ENCODE measurements at regions not wholly inside any gene's neighbourhood (a gene's known extent, or its start where the extent isn't known, plus 50 kb on each side); places are given as distances from the start of the nearest gene placed in this dataset.

DNA sequence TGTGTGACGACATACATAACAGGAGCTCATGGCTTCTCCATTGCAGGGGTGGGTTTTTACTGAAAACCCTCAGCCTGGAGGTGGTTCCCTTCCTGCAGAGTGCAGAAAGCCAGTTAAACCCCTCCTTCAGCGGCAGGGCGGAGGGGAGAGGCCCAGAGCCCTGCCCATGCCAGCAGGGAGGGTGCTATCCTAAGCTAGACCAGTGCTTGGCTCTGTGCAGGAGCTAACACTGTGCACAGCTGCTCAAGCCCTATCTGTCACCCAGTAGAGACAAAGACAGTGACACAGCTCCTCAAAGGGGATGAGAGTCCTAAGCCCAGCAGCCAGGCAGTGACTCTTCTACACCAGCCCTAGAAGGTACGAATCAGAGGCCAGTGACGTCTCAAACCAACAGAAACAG, 70.0 kb upstream of the ZSWIM6 start:
- intact Hi-C loops (cut with micrococcal nuclease), result no loop called here
- H3K27ac ChIP-seq (ENCODE audit: low read depth in 1 of 2, low read length in 2 of 2), result no peak overlapping the region
- Mint-ChIP-seq H3K27me3 (ENCODE audit: low read depth in 3 of 3) (peaks cover 2% of the 10 kb centered on the region in 3 donors), H3K9me3 (peaks cover 1 to 4% (median 1%) of the 10 kb centered on the region in 7 donors), H3K27ac (peak overlapping the region in 2 of 7 donors; percentile 33 to 55), H3K4me3 (no peak overlapping the region), H3K4me1 (peaks cover 34% of the 10 kb centered on the region), H3K36me3 (no peaks in the 10 kb centered on the region)
- no peak for DNase-seq
- no peak overlapping the region for H3K4me3 ChIP-seq (replicated peaks in 1 of 3; ENCODE audit: low read depth in 2 of 3, low read length in 3 of 3)
- H3K9ac ChIP-seq (ENCODE audit: insufficient read depth, low read length, poor library complexity, severe bottlenecking), result no peak overlapping the region
- no peaks in the 10 kb centered on the region for H3K27me3 ChIP-seq (ENCODE audit: control insufficient read depth in 2 of 2, insufficient read depth in 2 of 2, low read length in 2 of 2)
- peaks cover 29 to 30% of the 10 kb centered on the region in 2 donors for H3K4me1 ChIP-seq (ENCODE audit: control insufficient read depth in 1 of 2, insufficient read depth in 2 of 2, low read length in 2 of 2)
- TF ChIP-seq, protein P1, sequence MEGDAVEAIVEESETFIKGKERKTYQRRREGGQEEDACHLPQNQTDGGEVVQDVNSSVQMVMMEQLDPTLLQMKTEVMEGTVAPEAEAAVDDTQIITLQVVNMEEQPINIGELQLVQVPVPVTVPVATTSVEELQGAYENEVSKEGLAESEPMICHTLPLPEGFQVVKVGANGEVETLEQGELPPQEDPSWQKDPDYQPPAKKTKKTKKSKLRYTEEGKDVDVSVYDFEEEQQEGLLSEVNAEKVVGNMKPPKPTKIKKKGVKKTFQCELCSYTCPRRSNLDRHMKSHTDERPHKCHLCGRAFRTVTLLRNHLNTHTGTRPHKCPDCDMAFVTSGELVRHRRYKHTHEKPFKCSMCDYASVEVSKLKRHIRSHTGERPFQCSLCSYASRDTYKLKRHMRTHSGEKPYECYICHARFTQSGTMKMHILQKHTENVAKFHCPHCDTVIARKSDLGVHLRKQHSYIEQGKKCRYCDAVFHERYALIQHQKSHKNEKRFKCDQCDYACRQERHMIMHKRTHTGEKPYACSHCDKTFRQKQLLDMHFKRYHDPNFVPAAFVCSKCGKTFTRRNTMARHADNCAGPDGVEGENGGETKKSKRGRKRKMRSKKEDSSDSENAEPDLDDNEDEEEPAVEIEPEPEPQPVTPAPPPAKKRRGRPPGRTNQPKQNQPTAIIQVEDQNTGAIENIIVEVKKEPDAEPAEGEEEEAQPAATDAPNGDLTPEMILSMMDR (IDR thresholded peaks at IDR 0.05), result no peak
- 63% methylated on average over 2 of the region's 5 CpGs for WGBS (ENCODE audit: insufficient coverage)
- H2AFZ ChIP-seq (ENCODE audit: insufficient read depth, low read depth, low read length, poor library complexity, severe bottlenecking), result peak overlapping the region; percentile 50
- H3K79me2 ChIP-seq (ENCODE audit: insufficient read depth, low read length), result no peaks in the 10 kb centered on the region
- no peaks in the 10 kb centered on the region for H3K36me3 ChIP-seq (replicated peaks in 1 of 2; ENCODE audit: control insufficient read depth in 1 of 2, insufficient read depth in 2 of 2, low read length in 2 of 2)
- H3K4me2 ChIP-seq (replicated peaks; ENCODE audit: extremely low read depth, low read length, poor library complexity, severe bottlenecking), result no peak overlapping the region
- H4K20me1 ChIP-seq (ENCODE audit: insufficient read depth, low read length), result no peaks in the 10 kb centered on the region
- peaks cover 0 to 1% of the 10 kb centered on the region in 2 donors for H3K9me3 ChIP-seq (replicated peaks in 1 of 2; ENCODE audit: control insufficient read depth in 1 of 2, insufficient read depth in 1 of 2, low read length in 2 of 2)

GRCh38 chr5:61263072-61263471, 69.0 kb upstream of the ZSWIM6 start:
- Histone ChIP-seq H3K27ac (ENCODE audit: low read depth in 1 of 2, low read length in 2 of 2) (no peak overlapping the region), H2AFZ (ENCODE audit: insufficient read depth, low read depth, low read length, poor library complexity, severe bottlenecking) (no peak overlapping the region), H3K27me3 (ENCODE audit: control insufficient read depth in 2 of 2, insufficient read depth in 2 of 2, low read length in 2 of 2) (no peaks in the 10 kb centered on the region), H3K4me3 (replicated peaks in 1 of 3; ENCODE audit: low read depth in 2 of 3, low read length in 3 of 3) (no peak overlapping the region), H4K20me1 (ENCODE audit: insufficient read depth, low read length) (no peaks in the 10 kb centered on the region), H3K9ac (ENCODE audit: insufficient read depth, low read length, poor library complexity, severe bottlenecking) (no peak overlapping the region), H3K9me3 (replicated peaks in 1 of 2; ENCODE audit: control insufficient read depth in 1 of 2, insufficient read depth in 1 of 2, low read length in 2 of 2) (peaks cover 0 to 3% of the 10 kb centered on the region in 2 donors), H3K79me2 (ENCODE audit: insufficient read depth, low read length) (no peaks in the 10 kb centered on the region), H3K36me3 (replicated peaks in 1 of 2; ENCODE audit: control insufficient read depth in 1 of 2, insufficient read depth in 2 of 2, low read length in 2 of 2) (no peaks in the 10 kb centered on the region), H3K4me2 (replicated peaks; ENCODE audit: extremely low read depth, low read length, poor library complexity, severe bottlenecking) (no peak overlapping the region), H3K4me1 (ENCODE audit: control insufficient read depth in 1 of 2, insufficient read depth in 2 of 2, low read length in 2 of 2) (peaks cover 32 to 35% of the 10 kb centered on the region in 2 donors)
- peaks cover 40% of the 10 kb centered on the region for H3K4me1 Mint-ChIP-seq
- intact Hi-C loops (cut with micrococcal nuclease), result no loop called here
- no peak for DNase-seq
- no peak overlapping the region for H3K27ac Mint-ChIP-seq
- H3K27me3 Mint-ChIP-seq (ENCODE audit: low read depth in 3 of 3), result peaks cover 2% of the 10 kb centered on the region in 3 donors
- peaks cover 2 to 6% (median 3%) of the 10 kb centered on the region in 7 donors for H3K9me3 Mint-ChIP-seq
- TF ChIP-seq, protein P1 (IDR thresholded peaks at IDR 0.05), result no peak
- H3K36me3 Mint-ChIP-seq, result no peaks in the 10 kb centered on the region
- WGBS (ENCODE audit: insufficient coverage), result 77% methylated on average over 2 of the region's 6 CpGs
- H3K4me3 Mint-ChIP-seq, result no peak overlapping the region

All from CD14-positive monocyte (primary cell).